ENCODE measurements at regions not wholly inside any gene's neighbourhood (a gene's known extent, or its start where the extent isn't known, plus 50 kb on each side); places are given as distances from the start of the nearest gene placed in this dataset.

- DNase-seq (ENCODE audit: low read depth in 2 of 2): no peak
These were observed 180.5 kb upstream of the NR5A2 start for GRCh38 chr1:199847021-199847420.

DNA sequence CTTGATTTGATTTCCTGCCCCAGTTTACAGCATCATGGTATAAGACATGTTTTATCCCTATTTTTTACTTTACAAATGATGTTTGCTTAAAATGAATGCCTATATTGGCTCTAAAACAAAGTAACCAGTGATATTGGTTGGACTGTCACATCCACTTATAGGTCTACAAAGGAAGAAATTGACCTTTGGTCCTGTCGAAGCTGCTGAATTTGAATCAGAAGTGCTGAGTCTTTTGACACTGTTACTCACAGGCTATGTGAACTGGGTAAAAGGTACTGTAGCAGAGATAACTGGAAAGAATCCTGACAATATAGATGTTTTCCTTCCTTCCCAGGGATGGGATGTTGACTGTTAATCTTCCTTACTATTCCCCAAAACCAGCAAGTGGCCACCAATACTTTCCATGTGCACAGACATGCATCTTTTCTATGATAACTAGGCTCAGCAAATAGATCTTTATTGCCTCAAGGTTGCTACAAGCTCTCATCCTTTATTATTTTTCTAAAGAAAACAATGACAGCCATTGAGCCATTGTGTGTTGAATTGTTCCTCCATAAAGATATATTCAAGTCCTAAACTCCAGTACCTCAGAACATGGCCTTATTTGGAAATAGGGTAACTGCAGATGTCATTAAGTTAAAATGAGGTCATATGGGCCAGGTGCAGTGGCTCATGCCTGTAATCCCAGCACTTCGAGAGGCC lies 175.9 kb upstream of the NR5A2 start:
- no peak for DNase-seq (ENCODE audit: low read depth in 2 of 2)

GRCh38 chr1:199854686-199855321 lies 172.7 kb upstream of the NR5A2 start:
- no peak for DNase-seq (ENCODE audit: low read depth in 2 of 2)

DNA sequence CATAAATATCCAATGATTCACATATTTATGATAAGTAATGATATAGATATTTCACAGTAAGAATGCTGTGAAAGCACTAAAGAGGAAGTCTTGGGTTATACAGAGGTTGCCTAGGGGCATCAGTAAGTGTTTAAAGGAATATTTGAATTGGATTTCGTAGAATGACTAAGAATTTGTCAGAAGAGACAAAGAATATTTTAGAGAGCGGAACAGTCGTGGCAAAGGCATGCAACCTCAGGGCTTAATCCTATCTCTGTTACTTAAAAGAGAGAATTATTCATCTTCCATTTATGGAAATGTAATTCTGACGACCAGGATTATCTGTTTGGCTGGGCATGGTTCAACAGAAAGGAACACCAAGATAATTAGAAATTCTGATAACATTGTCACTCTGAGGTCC lies 171.9 kb upstream of the NR5A2 start:
- no peak for DNase-seq (ENCODE audit: low read depth in 2 of 2)

GRCh38 chr1:199856216-199856780 lies 171.2 kb upstream of the NR5A2 start:
- no peak for DNase-seq (ENCODE audit: low read depth in 2 of 2)

- no peak for DNase-seq (ENCODE audit: low read depth in 2 of 2)
These were observed 170.4 kb upstream of the NR5A2 start for GRCh38 chr1:199857108-199857507.

DNA sequence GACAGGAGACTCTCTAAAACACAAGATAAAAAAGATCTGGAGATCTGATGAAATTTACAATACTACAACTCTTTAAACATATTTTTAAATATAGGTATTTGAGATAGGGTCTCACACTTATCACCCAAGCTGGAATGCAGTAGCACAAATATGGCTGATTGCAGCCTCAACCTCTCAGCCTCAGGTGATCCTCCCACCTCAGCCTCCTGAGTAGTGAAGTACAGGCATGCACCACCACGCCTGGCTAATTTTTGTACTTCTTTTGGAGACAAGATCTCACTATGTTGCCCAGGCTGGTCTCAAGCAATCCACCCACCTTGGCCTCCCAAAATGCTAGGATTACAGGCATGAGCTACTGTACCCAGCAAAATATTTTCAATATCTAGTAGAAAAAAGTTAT lies 170.0 kb upstream of the NR5A2 start:
- no peak for DNase-seq (ENCODE audit: low read depth in 2 of 2)

DNA sequence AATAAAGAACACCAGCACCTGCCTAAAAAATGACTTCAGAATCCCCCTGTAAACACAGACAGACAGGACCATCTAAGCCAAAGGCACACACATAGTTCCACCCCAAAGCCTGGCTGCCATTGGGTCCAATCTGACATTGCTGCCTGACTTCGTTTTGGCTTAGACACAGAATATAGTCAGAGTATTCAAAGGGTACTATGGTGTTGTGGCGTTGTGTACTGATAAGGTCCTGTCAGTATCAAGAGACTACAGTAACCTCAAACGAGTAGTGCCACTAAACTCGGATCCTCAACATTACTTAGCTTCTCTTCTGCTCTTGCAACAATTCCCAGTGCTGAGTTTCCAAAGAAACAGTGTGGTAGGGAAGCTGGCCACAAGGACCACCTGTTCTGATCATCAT lies 169.3 kb upstream of the NR5A2 start:
- DNase-seq (ENCODE audit: low read depth in 2 of 2): no peak

DNA sequence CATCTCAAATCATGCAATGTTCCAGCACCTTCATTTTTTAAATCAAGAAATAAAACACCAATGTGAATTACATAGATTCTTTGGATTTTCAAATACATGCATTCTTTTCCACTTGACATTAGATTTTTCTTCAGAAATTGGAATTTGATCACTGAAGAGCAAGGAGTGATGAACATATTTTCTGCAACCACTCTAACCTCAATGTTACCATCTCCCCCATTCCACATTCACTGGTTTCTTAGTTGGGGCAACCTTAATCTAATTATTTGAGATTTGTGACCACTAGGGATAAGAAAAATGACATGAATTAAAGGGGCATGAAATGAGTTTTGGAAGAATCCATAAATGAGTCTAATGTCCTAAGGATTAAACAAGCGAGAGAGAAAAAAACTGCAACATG lies 168.7 kb upstream of the NR5A2 start:
- DNase-seq (ENCODE audit: low read depth in 2 of 2): no peak

DNA sequence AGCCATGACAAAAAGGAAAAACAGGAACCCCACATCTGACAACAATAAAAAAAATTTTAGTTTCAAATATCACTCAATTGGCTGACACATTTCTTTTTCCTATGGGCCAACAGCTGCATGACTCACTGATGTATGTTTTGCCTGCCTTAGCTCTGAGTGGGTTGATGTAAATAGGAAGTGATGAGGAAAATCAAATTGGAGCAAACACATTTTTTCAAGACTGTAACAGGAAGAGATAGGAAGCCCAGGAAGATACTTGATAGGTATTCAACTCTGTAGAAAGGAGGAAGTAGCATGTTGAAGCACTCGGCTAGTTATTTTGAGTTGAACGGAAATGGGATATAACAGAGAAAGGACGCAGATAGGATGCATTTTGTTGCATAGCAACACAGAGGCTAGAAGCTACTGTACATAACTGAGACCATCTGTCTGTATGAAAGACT lies 168.0 kb upstream of the NR5A2 start:
- no peak for DNase-seq (ENCODE audit: low read depth in 2 of 2)

- DNase-seq (ENCODE audit: low read depth in 2 of 2): no peak
These were observed 166.3 kb upstream of the NR5A2 start for GRCh38 chr1:199861020-199861795.

DNA sequence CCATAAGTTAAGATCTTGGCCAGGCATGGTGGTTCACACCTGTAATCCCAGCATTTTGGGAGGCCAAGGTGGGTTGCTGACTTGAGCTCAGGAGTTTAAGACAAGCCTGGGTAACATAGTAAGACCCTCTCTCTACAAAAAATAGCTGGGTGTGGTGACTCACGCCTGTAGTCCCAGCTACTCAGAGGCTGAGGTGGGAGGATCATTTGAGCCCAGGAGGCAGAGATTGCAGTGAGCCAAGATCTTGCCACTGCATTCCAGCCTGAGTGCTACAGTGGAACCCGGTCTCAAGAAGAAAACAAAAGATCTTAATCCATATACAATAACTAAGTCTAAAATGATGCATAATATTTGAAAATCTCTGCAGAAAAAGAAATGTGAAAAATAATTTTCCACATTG lies 165.5 kb upstream of the NR5A2 start:
- DNase-seq (ENCODE audit: low read depth in 2 of 2): no peak

DNA sequence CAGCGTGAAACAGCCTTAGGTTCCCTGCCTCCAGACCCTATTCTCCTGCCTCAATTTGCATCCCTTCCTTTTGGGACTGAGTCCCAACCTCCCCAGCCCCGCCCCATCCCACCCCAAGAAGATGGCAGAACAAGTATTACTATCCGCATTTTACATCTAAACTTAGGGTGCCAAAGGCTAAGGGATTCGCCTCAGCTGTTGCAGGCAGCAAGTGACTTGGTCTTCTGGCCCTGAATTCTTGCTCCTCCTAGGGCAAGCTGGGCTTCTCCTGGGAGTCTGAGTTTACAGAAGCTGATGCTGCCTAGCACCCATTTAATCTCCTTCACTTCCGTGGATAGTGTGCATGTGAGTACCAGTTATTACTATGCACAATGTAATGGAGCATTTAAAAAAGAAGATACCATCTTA lies 161.3 kb upstream of the NR5A2 start:
- no peak for DNase-seq (ENCODE audit: low read depth in 2 of 2)

DNA sequence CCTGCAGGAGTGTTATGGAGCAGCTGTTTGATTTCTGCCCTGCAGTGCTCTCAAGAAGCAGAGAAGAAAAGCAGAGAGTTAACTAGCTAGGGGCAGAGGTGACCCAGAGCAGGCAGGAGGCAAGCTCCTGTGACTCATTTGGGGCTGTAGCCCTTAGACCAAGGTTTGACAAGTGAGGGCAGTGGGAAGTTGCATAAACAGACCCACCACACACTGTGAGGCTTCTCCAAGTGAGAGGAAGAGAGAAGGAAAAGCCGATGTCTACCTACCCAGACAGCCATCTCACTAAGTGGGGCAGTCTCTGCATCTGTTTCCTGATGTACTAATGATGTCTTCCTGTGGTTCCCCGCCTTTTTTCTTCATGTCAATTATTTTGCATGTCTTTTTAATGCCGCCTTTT lies 159.9 kb upstream of the NR5A2 start:
- DNase-seq (ENCODE audit: low read depth in 2 of 2): no peak

- no peak for DNase-seq (ENCODE audit: low read depth in 2 of 2)
These were observed 158.7 kb upstream of the NR5A2 start for GRCh38 chr1:199868777-199869176.

GRCh38 chr1:199875337-199875736 lies 152.2 kb upstream of the NR5A2 start:
- DNase-seq (ENCODE audit: low read depth in 2 of 2): no peak

DNA sequence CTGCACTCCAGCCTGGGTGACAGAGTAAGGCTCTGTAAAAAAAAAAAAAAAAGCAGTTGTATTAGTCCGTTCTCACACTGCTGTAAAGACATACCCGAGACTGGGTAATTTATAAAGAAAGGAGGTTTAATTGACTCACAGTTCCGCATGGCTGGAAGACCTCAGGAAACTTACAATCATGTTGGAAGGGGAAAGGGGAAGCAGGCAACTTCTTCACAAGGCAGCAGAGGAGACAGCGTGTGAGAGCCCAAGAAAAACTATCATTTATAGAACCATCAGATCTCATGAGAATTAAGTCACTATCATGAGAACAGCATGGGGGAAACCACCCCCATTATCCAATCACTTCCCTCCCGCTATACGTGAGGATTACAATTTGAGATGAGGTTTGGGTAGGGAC lies 151.7 kb upstream of the NR5A2 start:
- no peak for DNase-seq (ENCODE audit: low read depth in 2 of 2)

- no peak for DNase-seq (ENCODE audit: low read depth in 2 of 2)
These were observed 149.8 kb upstream of the NR5A2 start for GRCh38 chr1:199877526-199878384.

- DNase-seq (ENCODE audit: low read depth in 2 of 2): no peak
These were observed 148.7 kb upstream of the NR5A2 start for GRCh38 chr1:199878823-199879222.

DNA sequence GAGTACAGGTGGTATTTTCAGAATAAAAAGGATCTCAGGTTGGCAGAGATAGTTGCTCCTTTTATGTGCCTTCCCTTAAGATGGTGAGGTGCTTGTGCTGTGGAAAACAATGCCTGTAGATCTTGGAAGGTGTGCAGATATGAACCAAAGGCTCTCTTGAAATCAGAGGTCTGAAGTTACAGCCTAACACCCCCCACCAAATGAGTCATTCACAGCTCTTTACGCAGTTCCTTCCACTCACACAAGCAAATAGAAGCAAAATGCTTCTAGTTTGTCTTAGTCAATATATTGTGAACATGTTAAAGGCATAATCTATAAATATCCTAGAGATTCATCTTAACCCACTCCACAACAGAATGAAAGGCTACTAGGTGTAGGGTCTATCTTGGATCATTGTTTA lies 128.9 kb upstream of the NR5A2 start:
- DNase-seq (ENCODE audit: low read depth in 2 of 2): no peak

DNA sequence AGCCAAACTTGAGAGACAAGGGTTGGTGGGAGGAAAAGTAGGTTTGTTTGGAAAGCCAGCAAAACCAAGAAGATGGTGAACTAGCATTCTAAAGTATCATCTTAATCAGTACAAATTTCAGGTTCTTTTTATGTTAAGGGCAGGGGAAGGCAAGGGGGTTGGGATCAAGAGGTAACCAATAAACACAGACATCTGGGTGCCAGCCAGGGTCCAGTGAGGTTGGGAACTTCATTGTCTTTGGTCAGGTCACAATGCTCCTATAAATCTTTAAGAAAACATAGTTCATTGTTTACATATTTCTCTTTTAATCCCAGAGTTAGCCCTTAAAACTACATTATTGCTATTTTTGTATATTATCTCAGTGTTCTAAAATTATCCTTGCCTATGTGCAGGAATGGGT lies 126.2 kb upstream of the NR5A2 start:
- no peak for DNase-seq (ENCODE audit: low read depth in 2 of 2)

DNA sequence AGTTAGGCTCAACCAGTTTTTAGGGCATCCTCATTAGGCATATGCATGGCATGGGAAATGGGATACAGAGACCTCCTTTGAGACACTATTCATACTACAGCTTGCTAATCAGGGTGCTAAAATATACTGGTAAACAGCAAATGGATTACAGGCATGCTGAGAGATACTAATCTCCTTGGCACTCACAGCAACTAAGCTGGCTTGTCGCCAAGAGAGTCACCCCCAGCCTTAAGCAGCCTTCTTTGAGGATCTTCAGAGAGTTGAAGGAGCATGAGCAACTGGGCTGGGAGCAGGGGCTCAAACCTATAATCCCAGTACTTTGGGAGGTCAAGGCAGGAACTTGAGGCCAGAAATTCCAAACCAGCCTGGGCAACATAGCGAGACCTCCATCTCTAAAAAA lies 120.1 kb upstream of the NR5A2 start:
- DNase-seq (ENCODE audit: low read depth in 2 of 2): no peak
